Stimulated activated CD4-positive, alpha-beta T cell treated with anti-CD3 and anti-CD28 coated beads, Interleukin-4, amount 100 ng/mL, for 1 hour (primary cell): ENCODE measurements at regions not wholly inside any gene's neighbourhood (a gene's known extent, or its start where the extent isn't known, plus 50 kb on each side); places are given as distances from the start of the nearest gene placed in this dataset.

Experiments
- DNase-seq: peaks from one replicate; pipeline ENCODE4 v3.0.0-alpha.2; 2020

GRCh38 chr13:44293374-44293773, 80.2 kb upstream of the SERP2 start:
- DNase-seq = no peak

- DNase-seq = no peak
These were observed 79.5 kb upstream of the SERP2 start for GRCh38 chr13:44293908-44294735.

- DNase-seq = no peak
These were observed 78.7 kb upstream of the SERP2 start for GRCh38 chr13:44294876-44295275.

GRCh38 chr13:44296856-44297255, 76.8 kb upstream of the SERP2 start:
- no peak for DNase-seq

- no peak for DNase-seq
These were observed 75.3 kb upstream of the SERP2 start for GRCh38 chr13:44298314-44298713.

- DNase-seq = no peak
These were observed 74.3 kb upstream of the SERP2 start for GRCh38 chr13:44299152-44299943.

GRCh38 chr13:44300895-44301638, 72.6 kb upstream of the SERP2 start:
- DNase-seq = peak; percentile 21

GRCh38 chr13:44301639-44302015, 72.0 kb upstream of the SERP2 start:
- no peak for DNase-seq

GRCh38 chr13:44302233-44302632, 71.4 kb upstream of the SERP2 start:
- no peak for DNase-seq

- DNase-seq = no peak
These were observed 70.6 kb upstream of the SERP2 start for GRCh38 chr13:44302940-44303575.

GRCh38 chr13:44303681-44304432, 69.8 kb upstream of the SERP2 start:
- DNase-seq = no peak

GRCh38 chr13:44304433-44304725, 69.2 kb upstream of the SERP2 start:
- no peak for DNase-seq

- DNase-seq = no peak
These were observed 68.3 kb upstream of the SERP2 start for GRCh38 chr13:44305286-44305685.

- DNase-seq = no peak
These were observed 67.7 kb upstream of the SERP2 start for GRCh38 chr13:44305917-44306370.

GRCh38 chr13:44306371-44307192, 67.0 kb upstream of the SERP2 start:
- DNase-seq = no peak

- no peak for DNase-seq
These were observed 66.4 kb upstream of the SERP2 start for GRCh38 chr13:44307255-44307654.

- no peak for DNase-seq
These were observed 65.8 kb upstream of the SERP2 start for GRCh38 chr13:44307844-44308243.

- no peak for DNase-seq
These were observed 65.3 kb upstream of the SERP2 start for GRCh38 chr13:44308352-44308751.

GRCh38 chr13:44309794-44310757, 63.5 kb upstream of the SERP2 start:
- no peak for DNase-seq
